Inferior parietal cortex (tissue), 1 donor: ENCODE measurements at regions not wholly inside any gene's neighbourhood (a gene's known extent, or its start where the extent isn't known, plus 50 kb on each side); places are given as distances from the start of the nearest gene placed in this dataset.
"Not testable (repeated sequence)": the region's sequence is repeated elsewhere in the genome, so short reads cannot be mapped to it uniquely, and the experiment has no call there.

ENCODE experiments used
- DNase-seq: peaks from one replicate; pipeline ENCODE4 v3.0.0-alpha.2; 2016; ENCODE audit errors: extremely low spot score

DNA sequence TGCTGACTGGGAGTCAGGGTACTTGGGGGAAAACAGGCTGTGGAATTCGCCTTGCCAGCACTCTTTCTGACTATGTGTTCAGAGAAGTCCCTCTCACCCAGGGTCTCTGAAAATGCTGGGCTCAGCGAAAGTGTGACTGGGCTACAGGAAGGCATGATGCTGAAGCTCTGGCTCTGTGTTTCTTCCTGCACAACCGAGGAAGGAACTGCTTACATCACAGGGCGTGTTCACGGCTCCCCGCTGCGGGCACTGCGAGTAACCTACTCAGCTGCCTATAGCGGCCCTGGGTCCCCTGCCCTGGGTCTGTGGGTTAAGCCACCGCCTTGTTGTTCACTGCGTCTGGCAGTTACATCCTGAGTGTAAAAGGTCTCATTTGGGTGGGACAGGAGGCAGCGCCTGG lies 222.4 kb upstream of the IRX4 start:
- DNase-seq = no peak

DNA sequence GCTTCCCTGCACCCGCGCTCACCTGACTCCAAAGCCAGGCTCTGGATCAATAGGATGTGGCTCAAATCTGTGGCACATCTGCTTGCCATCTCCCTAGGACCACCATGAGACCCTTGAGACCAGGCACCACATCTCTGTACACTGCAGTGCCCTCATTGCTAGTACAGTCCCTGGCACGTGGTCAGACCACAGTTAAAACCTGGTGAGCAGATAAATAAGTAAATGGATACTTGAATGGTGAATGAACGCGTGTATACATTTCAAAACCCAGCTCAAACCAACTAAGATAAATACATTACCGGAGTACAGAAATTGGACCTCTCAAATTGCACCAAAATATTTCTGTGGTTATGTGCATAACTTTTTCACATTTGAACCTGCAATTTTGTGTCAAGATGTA lies 221.2 kb upstream of the IRX4 start:
- DNase-seq = no peak

DNA sequence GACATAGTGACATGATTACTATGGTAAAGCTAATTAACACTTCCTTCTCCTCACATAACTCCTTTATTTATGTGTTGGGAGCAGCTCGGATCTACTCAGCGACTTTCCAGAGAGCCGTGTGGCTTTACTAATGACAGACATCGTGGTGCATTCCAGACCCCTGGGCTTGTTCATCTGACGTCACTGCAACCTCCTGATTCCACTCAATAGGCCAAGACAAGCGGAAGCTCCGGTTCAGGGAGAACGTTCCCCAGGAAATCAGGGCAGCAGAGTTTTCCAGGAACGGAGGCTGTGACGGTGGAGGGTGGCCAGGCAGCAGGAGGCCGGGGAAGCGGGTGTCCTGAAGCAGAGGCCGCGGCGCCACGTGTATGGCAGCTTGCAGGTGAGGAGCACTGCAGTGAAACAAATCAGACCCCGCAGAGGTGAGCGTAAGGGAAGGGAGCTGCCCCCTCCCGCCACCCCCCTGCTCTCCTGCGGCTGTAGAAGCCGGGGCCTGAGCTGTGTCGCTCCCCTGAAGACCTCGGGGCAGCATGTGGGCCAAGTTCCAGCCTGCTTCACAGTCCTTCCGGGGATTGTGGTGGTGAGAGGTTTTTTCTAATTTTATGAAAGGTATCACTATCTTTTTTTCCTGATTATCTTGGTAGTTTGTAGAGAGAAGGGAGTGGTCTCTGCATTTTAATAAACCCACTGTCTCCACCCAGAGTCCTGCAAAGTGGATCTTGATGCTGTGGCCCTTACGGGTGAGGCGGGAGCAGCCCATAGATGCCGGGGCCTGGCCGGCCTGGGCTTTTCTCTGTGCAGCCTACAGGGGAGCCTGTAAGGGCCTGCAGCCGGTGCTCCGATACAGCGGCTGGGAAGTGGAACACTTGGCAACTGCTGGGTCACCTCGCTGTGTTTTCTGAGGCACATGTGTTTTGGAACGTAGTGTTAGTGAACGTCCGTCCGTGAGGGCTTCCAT lies 220.4 kb upstream of the IRX4 start:
- no peak for DNase-seq

DNA sequence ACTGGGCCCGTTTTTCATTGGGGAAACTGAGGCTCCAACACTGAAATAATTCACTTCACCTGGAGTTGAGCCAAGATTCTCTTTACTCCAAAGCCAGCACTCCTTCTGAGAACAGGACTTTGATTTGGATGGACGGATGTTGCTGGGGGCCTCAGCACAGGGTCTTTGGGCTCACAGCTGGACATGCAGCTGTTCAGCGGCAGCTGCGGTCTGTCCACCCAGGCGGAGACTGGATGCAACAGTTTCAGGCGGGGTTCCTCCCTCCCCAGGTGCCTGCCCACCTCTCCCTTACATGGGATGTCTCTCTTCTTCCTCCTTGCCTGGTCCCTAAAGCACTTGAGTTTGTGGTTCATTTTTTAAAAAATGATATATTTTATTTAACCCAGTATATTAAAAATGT lies 219.0 kb upstream of the IRX4 start:
- no peak for DNase-seq

DNA sequence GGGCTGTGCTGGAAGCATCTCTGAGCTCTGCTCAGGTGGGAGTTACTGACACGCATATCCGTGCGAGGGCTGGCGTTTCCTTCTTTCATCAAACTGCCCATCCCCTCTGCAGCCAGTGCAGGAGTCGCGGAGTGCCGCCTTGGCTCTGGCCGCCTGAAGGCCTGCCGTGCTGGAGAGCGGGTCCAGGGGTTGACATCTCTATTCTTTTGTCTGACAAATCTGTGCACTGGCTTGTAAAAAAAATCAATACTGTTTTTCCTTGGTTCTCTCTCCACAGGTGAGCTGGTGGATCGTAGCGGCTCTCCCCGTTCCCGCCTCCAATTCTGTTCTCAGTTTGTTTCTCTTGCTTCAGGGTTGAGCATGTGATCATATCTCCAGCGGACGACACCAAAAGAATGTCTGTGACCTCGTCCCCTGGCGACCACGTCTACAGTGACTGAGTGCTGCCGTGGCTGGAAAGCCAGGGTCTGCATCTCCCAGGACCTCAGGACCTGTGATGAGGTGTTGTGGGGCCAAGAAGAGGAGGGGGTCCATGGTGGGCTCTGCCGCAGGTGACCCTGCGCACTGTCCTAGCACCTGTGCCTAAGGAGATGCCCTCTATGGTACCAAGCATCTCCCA lies 214.3 kb upstream of the IRX4 start:
- DNase-seq = no peak

DNA sequence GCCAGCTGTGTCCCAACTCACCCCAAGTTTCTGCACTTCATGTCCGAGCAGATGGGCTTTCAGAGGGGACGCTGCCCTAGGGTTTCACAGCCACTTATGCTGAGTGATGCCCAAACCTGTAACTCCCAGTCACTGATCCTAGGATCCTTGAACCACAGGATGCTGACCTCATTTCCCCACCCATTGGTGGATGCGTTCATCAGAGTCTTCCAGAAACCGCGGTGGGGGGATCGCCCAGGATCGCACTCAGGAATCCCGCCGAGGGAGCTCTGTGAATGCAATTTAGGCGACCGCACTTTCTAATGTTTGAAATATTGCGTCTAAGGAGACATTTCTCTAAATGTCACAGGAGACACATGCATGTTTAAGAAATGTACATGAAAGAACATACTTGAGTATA lies 212.3 kb upstream of the IRX4 start:
- DNase-seq = no peak

DNA sequence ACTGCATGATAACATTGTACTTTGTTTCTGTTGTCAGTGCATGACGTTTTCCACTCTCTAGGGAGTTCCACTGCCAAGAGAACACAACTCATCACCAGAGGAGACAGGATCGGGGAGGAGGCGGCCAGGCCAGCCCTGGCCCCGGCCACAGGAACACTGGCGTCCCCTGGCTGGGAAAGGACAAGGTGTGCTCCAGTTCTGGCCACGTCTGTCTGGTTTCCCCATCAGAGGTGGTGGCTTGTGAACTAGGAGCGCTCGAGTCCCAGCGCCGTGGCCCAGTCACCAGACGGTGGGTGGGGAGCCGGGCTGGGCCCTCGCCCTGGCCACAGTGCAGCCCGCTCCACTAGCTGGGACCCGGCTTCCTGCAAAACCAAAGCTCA lies 211.9 kb upstream of the IRX4 start:
- DNase-seq = no peak

DNA sequence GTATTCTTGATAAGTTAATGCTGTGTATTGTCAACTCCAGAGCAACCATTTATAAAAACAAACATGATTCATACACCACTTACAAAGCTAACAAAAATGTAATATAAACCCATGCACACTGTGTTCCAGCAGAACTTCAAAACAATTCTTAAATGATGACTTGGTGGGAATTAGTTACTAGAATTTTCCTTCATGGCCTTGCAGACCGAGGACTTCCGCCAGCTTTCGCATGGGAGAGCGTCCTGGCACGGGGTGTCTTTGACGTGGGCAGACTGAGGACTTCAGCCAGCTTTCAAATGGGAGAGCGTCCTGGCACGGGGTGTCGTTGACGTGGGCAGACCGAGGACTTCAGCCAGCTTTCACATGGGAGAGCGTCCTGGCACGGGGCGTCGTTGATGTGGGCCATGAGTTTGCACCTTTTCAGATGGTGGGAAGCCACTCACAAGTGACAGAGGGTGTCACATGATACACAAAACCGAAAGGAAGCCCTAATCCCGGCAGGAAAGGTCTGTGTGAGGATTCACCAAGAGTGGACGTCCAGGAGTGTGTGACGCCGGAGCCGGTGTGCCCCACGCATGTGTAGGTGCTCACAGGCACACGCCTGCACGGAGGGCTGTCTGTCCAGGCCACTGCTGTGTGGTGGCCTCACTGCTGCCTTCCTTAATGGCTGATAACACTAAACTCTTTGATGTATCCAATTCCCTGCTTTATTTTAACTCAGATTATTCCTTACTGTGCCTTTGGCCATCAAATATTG lies 211.3 kb upstream of the IRX4 start:
- DNase-seq = no peak

DNA sequence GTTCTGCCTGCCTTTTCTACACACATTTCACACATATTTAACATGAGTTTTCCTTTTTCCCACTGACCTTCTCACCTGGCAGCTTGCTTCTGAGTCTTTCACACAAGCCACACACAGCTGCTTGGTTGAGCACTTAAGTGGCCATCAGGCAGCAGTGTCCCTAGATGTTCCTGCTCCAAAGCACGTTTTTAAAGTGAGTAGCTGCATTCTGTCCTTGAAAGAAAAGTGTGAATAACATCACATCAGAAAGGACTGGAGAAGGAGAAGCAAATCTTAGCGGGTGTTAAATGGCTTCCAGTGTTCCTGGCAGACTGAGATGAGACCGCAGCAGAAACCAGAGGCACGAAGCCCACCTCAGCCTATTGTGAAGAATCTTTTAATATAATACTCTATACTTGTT lies 209.2 kb upstream of the IRX4 start:
- no peak for DNase-seq

DNA sequence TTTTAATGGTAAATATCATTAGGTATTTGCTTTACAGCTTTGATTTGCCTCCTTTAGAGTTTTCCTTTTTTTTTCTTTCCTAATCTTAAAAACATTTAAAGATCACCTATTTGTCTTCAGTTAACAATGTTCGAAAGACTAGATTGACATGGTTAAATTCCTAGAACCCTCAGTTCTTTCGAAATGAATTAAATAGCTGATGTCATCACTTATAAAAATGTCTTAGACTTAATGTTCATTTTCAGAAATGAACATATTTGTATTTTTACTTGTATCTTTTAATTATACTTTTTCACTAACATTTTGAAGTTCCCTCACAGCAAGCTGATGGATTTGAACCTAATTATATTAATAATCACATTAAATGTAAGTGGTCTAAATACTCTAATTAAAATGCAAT lies 205.3 kb upstream of the IRX4 start:
- no peak for DNase-seq

DNA sequence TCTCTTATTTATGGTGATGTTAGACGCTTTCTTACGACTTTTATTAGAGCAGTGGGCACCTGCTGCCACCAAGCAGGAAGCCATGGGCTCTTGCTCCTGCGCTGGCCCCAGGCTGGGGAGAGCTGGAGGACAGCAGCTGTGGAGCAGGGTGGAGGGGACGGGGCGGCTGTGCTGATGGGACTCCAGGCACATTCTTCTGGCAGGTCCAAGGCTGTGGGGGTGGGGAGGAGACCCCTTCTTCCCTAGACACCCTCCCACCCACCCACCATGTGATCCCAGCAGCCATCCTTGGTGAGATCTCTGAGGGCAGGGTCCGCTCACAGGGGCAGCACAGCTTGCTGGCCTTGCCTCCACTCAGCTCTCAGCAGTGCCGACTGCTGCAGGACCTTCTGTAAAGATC lies 192.6 kb upstream of the IRX4 start:
- DNase-seq = no peak

DNA sequence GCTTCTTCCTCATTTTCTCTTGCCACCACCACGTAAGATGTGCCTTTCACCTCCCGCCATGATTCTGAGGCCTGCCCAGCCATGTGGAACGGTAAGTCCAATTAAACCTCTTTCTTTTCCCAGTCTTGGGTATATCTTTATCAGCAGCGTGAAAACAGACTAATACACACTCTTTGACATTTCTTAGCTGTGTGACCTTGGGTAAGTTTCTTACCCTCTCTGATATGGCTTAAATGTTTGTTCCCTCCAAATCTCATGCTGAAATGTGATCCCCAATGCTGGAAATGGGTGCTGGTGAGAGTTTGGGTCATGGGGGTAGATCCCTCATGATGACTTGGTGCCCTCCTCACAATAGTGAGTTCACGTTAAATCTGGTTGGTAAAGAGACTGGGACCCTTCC lies 188.8 kb upstream of the IRX4 start:
- no peak for DNase-seq

DNA sequence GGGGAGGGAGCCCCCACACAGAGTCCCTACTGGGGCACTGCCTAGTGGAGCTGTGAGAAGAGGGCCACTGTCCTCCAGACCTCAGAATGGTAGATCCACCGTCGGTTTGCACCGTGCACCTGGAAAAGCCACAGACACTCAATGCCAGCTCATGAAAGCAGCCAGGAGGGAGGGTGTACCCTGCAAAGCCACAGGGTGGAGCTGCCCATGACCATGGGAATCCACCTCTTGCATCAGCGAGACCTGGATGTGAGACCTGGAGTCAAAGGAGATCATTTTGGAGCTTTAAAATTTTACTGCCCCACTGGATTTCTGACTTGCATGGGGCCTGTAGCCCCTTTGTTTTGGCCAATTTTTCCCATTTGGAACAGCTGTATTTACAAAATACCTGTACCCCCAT lies 188.1 kb upstream of the IRX4 start:
- DNase-seq = not testable (repeated sequence)

DNA sequence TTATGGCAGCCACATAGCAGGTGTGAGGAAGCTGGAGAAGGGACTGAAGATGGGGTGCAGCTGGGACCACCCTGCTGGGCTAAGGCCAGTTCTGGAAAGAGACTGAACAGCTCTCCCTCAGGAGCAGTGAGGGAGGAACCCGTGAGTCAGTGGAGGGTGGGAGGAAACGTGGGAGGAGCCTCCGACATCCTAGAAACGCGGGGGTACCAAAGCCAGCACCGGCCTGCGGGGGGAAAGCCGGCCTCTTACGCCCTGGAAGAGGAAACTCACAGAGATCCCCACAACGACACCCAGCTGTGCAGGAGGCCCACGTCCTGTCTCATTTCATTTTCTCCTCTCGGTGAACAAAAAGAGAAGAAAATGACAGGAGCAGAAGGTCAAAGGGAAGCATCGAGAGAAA lies 185.8 kb upstream of the IRX4 start:
- no peak for DNase-seq

DNA sequence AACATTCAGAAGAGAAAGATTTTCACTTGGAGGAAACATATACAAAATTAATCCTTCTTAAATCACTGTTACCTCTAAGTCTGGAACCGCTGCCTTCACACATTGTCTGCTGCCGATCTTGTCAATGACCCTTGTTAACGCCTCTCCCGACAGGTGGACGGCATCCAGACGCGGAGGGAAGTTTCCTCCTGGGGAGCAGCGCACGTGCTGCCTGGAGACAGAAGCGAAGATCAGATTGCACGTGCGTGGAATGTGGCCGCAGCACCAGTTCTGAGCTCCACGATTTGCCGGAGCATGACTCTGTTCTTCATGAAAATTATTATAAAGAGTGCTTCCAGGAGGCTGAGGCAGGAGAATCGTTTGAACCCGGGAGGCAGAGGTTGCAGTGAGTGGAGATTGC lies 183.6 kb upstream of the IRX4 start:
- DNase-seq = no peak

DNA sequence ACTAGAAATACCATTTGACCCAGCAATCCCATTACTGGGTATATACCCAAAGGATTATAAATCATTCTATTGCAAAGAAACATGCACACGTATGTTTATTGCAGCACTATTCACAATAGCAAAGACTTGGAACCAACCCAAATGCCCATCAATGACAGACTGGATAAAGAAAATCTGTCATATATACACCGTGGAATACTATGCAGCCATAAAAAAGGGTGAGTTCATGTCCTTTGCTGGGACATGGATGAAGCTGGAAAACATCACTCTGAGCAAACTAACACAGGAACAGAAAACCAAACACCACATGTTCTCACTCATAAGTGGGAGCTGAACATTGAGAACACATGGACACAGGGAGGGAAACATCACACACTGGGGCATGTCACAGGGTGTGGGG lies 180.7 kb upstream of the IRX4 start:
- DNase-seq = not testable (repeated sequence)

DNA sequence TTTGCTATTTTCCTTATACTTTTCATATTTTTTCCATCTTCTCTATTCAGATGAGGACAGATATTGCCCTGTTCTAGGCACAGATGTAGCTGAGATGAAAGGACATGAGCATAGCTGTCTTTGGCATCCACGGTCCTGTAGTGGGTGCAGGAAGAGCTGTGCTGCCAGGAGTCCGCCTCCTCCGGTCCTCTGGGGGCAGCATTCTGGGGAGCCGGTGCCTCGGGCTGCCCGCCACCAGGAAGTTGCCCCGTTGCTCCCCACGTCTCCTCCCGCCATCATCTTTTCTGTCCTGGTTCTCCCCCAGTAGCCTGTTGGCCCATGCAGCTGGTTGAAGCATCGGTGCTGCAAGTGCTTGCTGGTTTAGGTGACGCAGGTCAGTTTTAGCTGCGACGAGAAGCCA lies 170.0 kb upstream of the IRX4 start:
- no peak for DNase-seq

DNA sequence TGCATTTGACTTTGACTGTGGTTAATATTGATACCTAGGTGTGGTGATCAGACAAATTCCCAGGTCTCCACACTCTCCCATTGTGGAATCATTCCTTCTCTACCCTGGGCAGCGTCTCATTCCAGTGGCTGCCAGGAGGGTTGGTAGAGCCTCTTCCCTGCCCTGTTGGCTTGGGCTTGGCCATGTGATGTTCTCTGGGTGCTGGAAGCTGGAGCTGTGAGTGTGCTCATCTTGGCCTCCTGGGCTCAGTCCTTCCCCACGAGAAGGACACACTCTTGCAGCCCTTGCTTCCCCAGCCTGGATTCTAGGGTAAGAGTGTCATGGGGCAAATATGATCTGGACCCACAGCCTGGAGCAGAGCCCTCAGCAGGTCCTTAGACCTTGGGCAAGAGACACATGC lies 167.2 kb upstream of the IRX4 start:
- no peak for DNase-seq

DNA sequence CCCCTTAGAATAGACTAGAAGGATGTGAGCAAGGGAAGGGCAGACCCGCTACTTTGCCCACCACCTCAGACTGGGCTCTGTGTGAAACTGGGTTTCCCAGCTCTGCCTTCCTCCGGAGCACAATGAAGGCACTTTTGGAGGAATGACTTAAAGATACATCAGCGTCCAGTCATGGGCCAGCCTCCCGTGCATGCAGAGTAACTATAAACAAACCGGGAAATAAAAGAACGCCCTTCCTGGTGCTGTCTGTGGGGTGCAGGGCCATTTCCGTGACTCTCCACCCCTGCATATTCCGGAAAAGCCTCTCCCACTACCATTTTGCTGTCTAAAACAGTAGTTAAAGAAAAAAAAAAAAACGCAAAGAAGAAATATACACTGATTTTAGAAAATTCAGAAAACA lies 165.9 kb upstream of the IRX4 start:
- DNase-seq = no peak

DNA sequence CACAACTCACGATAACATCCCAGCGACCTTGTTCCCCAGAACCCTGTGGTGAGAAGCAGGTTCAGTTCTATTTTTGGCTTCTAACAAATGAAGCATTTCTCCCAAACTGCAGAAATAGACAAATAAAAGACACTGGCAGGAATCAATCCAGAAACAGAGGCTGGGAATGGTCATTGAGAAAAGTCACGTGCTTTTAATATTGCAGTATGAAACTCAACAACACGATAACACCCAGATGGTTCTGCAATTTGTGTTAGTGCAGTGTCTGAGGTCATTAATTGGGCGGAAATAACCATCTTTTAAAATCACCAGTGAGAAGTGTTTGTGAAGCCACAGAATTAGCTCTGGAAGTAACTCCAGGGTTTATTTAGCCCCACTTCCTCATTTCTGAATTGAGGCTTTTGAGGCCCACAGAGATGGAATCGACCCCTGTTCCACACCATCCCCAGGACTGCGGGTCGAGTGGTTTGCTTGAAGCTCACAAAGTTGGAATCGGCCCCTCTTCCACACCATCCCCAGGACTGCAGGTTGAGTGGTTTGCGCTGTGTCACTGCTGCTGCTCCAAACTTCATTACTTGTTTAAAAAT lies 164.7 kb upstream of the IRX4 start:
- DNase-seq = no peak

DNA sequence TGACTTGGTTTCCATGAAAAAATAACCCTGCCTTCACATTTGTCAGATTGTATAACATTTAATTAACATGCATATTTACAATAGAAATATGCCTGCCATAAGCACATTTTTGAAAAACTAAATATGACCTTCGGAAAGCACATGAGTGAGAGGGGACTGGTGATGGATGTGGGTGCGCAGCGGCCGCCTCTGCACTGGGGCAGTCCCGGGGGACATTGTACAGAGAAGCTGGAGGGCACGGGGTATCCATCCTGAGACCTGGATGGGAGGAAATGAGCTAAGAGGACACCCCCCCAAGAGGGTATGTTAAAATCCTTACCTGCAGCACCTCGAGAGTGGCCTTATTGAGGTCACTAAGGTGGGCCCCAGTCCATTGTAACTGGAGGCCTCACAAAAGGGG lies 161.3 kb upstream of the IRX4 start:
- no peak for DNase-seq

DNA sequence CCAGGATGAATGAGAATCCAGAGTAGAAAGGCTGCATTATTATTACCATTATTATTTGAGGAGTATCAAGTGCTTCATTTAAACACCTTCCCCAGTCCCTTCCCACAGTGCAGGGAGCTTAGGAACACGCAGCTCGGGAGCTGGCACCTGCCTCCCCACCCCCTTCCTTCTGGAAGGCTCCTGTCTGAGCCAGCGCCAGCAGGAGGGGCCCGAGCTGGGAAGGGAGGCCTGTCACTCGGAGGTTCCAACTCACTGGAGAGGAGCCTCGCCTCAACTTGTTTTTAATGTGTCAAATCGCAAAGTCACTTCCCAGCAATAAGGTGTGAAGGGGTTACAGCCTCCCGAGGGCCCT lies 156.4 kb upstream of the IRX4 start:
- DNase-seq = no peak
